ENCODE measurements at regions not wholly inside any gene's neighbourhood (a gene's known extent, or its start where the extent isn't known, plus 50 kb on each side); places are given as distances from the start of the nearest gene placed in this dataset.

DNA sequence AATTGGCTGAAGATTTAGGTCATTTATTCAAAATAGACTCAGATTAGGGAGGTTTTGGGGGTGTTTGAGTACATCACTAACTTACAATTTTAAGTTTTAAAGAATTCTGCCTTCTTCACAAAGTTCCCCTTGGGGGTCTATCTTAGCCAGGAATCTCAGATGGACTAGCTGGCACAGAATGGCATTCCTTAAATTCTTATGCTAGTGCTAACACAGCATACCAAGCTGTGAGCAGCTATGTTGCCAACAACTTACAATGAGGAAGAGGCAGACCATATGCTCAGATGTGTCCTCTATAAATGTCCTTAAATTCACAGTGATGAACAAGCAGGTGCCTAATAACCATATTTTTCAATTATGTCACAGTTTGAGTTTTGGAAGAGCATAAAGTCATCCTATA lies 60.9 kb upstream of the NPHP3 start:
- TF ChIP-seq LEF1 (IDR thresholded peaks at IDR 0.05; ENCODE audit: borderline replicate concordance): no peak
- TF ChIP-seq SUZ12 (IDR thresholded peaks at IDR 0.05): no peak
- TF ChIP-seq BHLHE40 (IDR thresholded peaks at IDR 0.05; ENCODE audit: borderline replicate concordance): no peak
